ENCODE measurements at regions not wholly inside any gene's neighbourhood (a gene's known extent, or its start where the extent isn't known, plus 50 kb on each side); places are given as distances from the start of the nearest gene placed in this dataset.

DNA sequence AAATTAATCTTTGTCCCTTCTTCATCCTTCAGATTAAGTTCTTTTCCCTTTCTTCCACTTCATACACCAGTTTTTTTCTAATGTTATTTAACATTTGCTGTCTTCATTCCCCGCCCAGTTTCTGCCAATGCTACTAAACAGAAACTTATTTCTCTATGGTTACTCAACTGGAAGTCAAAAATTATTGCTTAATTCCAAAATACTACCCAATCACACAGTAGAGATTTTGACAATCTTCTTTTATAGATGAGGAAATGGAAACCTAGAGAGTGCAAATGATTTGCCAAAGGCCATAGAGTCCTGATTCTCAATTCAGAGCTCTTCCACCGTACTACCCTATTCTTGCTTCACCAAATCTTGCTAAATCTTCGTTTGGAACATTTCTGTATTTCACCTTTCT is 58.1 kb upstream of the SH3GLB1 start:
- TF ChIP-seq, protein P1, sequence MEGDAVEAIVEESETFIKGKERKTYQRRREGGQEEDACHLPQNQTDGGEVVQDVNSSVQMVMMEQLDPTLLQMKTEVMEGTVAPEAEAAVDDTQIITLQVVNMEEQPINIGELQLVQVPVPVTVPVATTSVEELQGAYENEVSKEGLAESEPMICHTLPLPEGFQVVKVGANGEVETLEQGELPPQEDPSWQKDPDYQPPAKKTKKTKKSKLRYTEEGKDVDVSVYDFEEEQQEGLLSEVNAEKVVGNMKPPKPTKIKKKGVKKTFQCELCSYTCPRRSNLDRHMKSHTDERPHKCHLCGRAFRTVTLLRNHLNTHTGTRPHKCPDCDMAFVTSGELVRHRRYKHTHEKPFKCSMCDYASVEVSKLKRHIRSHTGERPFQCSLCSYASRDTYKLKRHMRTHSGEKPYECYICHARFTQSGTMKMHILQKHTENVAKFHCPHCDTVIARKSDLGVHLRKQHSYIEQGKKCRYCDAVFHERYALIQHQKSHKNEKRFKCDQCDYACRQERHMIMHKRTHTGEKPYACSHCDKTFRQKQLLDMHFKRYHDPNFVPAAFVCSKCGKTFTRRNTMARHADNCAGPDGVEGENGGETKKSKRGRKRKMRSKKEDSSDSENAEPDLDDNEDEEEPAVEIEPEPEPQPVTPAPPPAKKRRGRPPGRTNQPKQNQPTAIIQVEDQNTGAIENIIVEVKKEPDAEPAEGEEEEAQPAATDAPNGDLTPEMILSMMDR (IDR thresholded peaks at IDR 0.05; ENCODE audit: extremely low read depth in 1 of 2, insufficient read depth in 1 of 2, low read depth in 1 of 2, low read length in 2 of 2), result no peak
- no peak for TF ChIP-seq POLR2AphosphoS5 (IDR thresholded peaks at IDR 0.05; ENCODE audit: insufficient read depth, low read depth, low read length)

Measured in endothelial cell of umbilical vein (primary cell).